ENCODE measurements at regions not wholly inside any gene's neighbourhood (a gene's known extent, or its start where the extent isn't known, plus 50 kb on each side); places are given as distances from the start of the nearest gene placed in this dataset.

GRCh38 chr11:90590286-90590685 is 367.4 kb upstream of the CHORDC1 start:
- no peaks in the 10 kb centered on the region for H3K27me3 ChIP-seq (ENCODE audit: control insufficient read depth in 2 of 2, insufficient read depth in 2 of 2, low read length in 2 of 2)
- dilution Hi-C loops (cut with MboI; ENCODE audit: extremely low pct_ligation_motif_present, low sequenced_read_pairs) (no loop called here), intact Hi-C loops (cut with micrococcal nuclease) (no loop called here)
- H3K4me3 ChIP-seq (replicated peaks in 1 of 3; ENCODE audit: insufficient read depth in 1 of 3, low read depth in 1 of 3, low read length in 3 of 3): no peak overlapping the region
- no peak overlapping the region for H3K4me2 ChIP-seq (ENCODE audit: insufficient read depth, low read length)
- POLR2A ChIA-PET: no interaction called here
- FAIRE-seq: no peak
- no peak for DNase-seq (ENCODE audit: low read depth, low spot score)
- H3K9ac ChIP-seq (replicated peaks; ENCODE audit: extremely low read depth, insufficient read depth, low read length): no peak overlapping the region
- no peaks in the 10 kb centered on the region for H3K4me1 ChIP-seq (ENCODE audit: control insufficient read depth, extremely low read depth, insufficient read depth, low read length)
- H3K9me1 ChIP-seq (replicated peaks; ENCODE audit: control insufficient read depth, extremely low read depth, insufficient read depth, low read length): no peaks in the 10 kb centered on the region
- no peaks in the 10 kb centered on the region for H3K36me3 ChIP-seq (ENCODE audit: control insufficient read depth in 2 of 2, extremely low read depth in 1 of 2, insufficient read depth in 2 of 2, low read length in 2 of 2)
- no peaks in the 10 kb centered on the region for H3K79me2 ChIP-seq (ENCODE audit: control insufficient read depth, insufficient read depth, low read length)
- H2AFZ ChIP-seq (ENCODE audit: low read depth, low read length): no peak overlapping the region
- no TSS peak for BruUV-seq (replicated peaks)
- no peaks in the 10 kb centered on the region for H4K20me1 ChIP-seq (replicated peaks; ENCODE audit: control insufficient read depth, extremely low read depth, insufficient read depth, low read length)
- CTCF ChIA-PET: no interaction called here
- no peak for TF ChIP-seq CTCF (IDR thresholded peaks at IDR 0.05; ENCODE audit: extremely low read depth in 1 of 2, insufficient read depth in 1 of 2, low read depth in 1 of 2, low read length in 2 of 2)
- TF ChIP-seq FOS (IDR thresholded peaks at IDR 0.05; ENCODE audit: borderline replicate concordance, insufficient read depth, low read length): no peak
- H3K9me3 ChIP-seq (replicated peaks; ENCODE audit: control insufficient read depth, insufficient read depth, low read length): no peaks in the 10 kb centered on the region
- no peak overlapping the region for H3K27ac ChIP-seq (ENCODE audit: insufficient read depth, low read depth, low read length)

GRCh38 chr11:90589735-90590134 is 366.9 kb upstream of the CHORDC1 start:
- Histone ChIP-seq H3K9ac (replicated peaks; ENCODE audit: extremely low read depth, insufficient read depth, low read length) (no peak overlapping the region), H3K4me1 (ENCODE audit: control insufficient read depth, extremely low read depth, insufficient read depth, low read length) (no peaks in the 10 kb centered on the region), H3K4me3 (replicated peaks in 1 of 3; ENCODE audit: insufficient read depth in 1 of 3, low read depth in 1 of 3, low read length in 3 of 3) (no peak overlapping the region), H3K79me2 (ENCODE audit: control insufficient read depth, insufficient read depth, low read length) (no peaks in the 10 kb centered on the region), H3K27me3 (ENCODE audit: control insufficient read depth in 2 of 2, insufficient read depth in 2 of 2, low read length in 2 of 2) (no peaks in the 10 kb centered on the region), H4K20me1 (replicated peaks; ENCODE audit: control insufficient read depth, extremely low read depth, insufficient read depth, low read length) (no peaks in the 10 kb centered on the region), H3K9me3 (replicated peaks; ENCODE audit: control insufficient read depth, insufficient read depth, low read length) (no peaks in the 10 kb centered on the region), H3K9me1 (replicated peaks; ENCODE audit: control insufficient read depth, extremely low read depth, insufficient read depth, low read length) (no peaks in the 10 kb centered on the region), H3K4me2 (ENCODE audit: insufficient read depth, low read length) (no peak overlapping the region), H3K36me3 (ENCODE audit: control insufficient read depth in 2 of 2, extremely low read depth in 1 of 2, insufficient read depth in 2 of 2, low read length in 2 of 2) (no peaks in the 10 kb centered on the region), H3K27ac (ENCODE audit: insufficient read depth, low read depth, low read length) (no peak overlapping the region), H2AFZ (ENCODE audit: low read depth, low read length) (no peak overlapping the region)
- no peak for FAIRE-seq
- dilution Hi-C loops (cut with MboI; ENCODE audit: extremely low pct_ligation_motif_present, low sequenced_read_pairs) (no loop called here), intact Hi-C loops (cut with micrococcal nuclease) (no loop called here)
- TF ChIP-seq EZH2 (IDR thresholded peaks at IDR 0.05; ENCODE audit: borderline replicate concordance, low read depth, low read length, severe bottlenecking): no peak
- TF ChIP-seq POLR2AphosphoS5 (IDR thresholded peaks at IDR 0.05; ENCODE audit: insufficient read depth, low read depth, low read length): no peak
- no peak for TF ChIP-seq FOS (IDR thresholded peaks at IDR 0.05; ENCODE audit: borderline replicate concordance, insufficient read depth, low read length)
- no peak for TF ChIP-seq CTCF (IDR thresholded peaks at IDR 0.05; ENCODE audit: extremely low read depth in 1 of 2, insufficient read depth in 1 of 2, low read depth in 1 of 2, low read length in 2 of 2)
- no peak for TF ChIP-seq GATA2 (IDR thresholded peaks at IDR 0.05; ENCODE audit: insufficient read depth, insufficient read length, low read depth, low read length)
- no peak for TF ChIP-seq MYC (IDR thresholded peaks at IDR 0.05; ENCODE audit: low read depth, low read length)
- no peak for TF ChIP-seq POLR2A (IDR thresholded peaks at IDR 0.05; ENCODE audit: low read depth, low read length)
- TF ChIP-seq MAX (IDR thresholded peaks at IDR 0.05; ENCODE audit: insufficient read depth, insufficient read length): no peak
- TF ChIP-seq JUN (IDR thresholded peaks at IDR 0.05; ENCODE audit: borderline replicate concordance, insufficient read depth, insufficient read length, low read depth): no peak
- ChIA-PET POLR2A (no interaction called here), CTCF (no interaction called here)
- no TSS peak for BruUV-seq (replicated peaks)
- no peak for DNase-seq (ENCODE audit: low read depth, low spot score)

Measured in endothelial cell of umbilical vein (primary cell).